ENCODE measurements at regions not wholly inside any gene's neighbourhood (a gene's known extent, or its start where the extent isn't known, plus 50 kb on each side); places are given as distances from the start of the nearest gene placed in this dataset.

GRCh38 chr1:17904290-17904689 is 149.2 kb downstream of the ACTL8 start:
- DNase-seq (ENCODE audit: low read depth), result no peak

GRCh38 chr1:17907999-17908398 is 152.9 kb downstream of the ACTL8 start:
- no peak for DNase-seq (ENCODE audit: low read depth)

- no peak for DNase-seq (ENCODE audit: low read depth)
Measured at GRCh38 chr1:17908945-17909344, 153.8 kb downstream of the ACTL8 start.

GRCh38 chr1:17909634-17910033 is 154.5 kb downstream of the ACTL8 start:
- no peak for DNase-seq (ENCODE audit: low read depth)

- no peak for DNase-seq (ENCODE audit: low read depth)
Measured at GRCh38 chr1:17911791-17912190, 156.7 kb downstream of the ACTL8 start.

GRCh38 chr1:17912491-17912890 is 157.4 kb downstream of the ACTL8 start:
- no peak for DNase-seq (ENCODE audit: low read depth)

GRCh38 chr1:17913326-17914115 is 158.4 kb downstream of the ACTL8 start:
- DNase-seq (ENCODE audit: low read depth), result no peak

- no peak for DNase-seq (ENCODE audit: low read depth)
Measured at GRCh38 chr1:17914131-17914530, 159.0 kb downstream of the ACTL8 start.

GRCh38 chr1:17914987-17915386 is 159.9 kb downstream of the ACTL8 start:
- no peak for DNase-seq (ENCODE audit: low read depth)

GRCh38 chr1:17915511-17916197 is 160.5 kb downstream of the ACTL8 start:
- no peak for DNase-seq (ENCODE audit: low read depth)

GRCh38 chr1:17916702-17917101 is 161.6 kb downstream of the ACTL8 start:
- DNase-seq (ENCODE audit: low read depth), result no peak

- DNase-seq (ENCODE audit: low read depth), result no peak
Measured at GRCh38 chr1:17919525-17920439, 164.6 kb downstream of the ACTL8 start.

GRCh38 chr1:17920881-17921640 is 165.9 kb downstream of the ACTL8 start:
- DNase-seq (ENCODE audit: low read depth), result no peak

- DNase-seq (ENCODE audit: low read depth), result peak; percentile 3
Measured at GRCh38 chr1:17922833-17923232, 167.7 kb downstream of the ACTL8 start.

GRCh38 chr1:17923666-17924065 is 168.5 kb downstream of the ACTL8 start:
- DNase-seq (ENCODE audit: low read depth), result no peak

- DNase-seq (ENCODE audit: low read depth), result no peak
Measured at GRCh38 chr1:17924578-17924977, 169.4 kb downstream of the ACTL8 start.

GRCh38 chr1:17925290-17926237 is 170.4 kb downstream of the ACTL8 start:
- no peak for DNase-seq (ENCODE audit: low read depth)

- no peak for DNase-seq (ENCODE audit: low read depth)
Measured at GRCh38 chr1:17926906-17927305, 171.8 kb downstream of the ACTL8 start.

GRCh38 chr1:17927952-17928351 is 172.8 kb downstream of the ACTL8 start:
- no peak for DNase-seq (ENCODE audit: low read depth)

GRCh38 chr1:17929224-17929623 is 174.1 kb downstream of the ACTL8 start:
- DNase-seq (ENCODE audit: low read depth), result no peak

- no peak for DNase-seq (ENCODE audit: low read depth)
Measured at GRCh38 chr1:17930635-17931034, 175.5 kb downstream of the ACTL8 start.
